ENCODE measurements at regions not wholly inside any gene's neighbourhood (a gene's known extent, or its start where the extent isn't known, plus 50 kb on each side); places are given as distances from the start of the nearest gene placed in this dataset.

GRCh38 chr9:36488389-36488756, 84.3 kb upstream of the MELK start:
- TF ChIP-seq REST (IDR thresholded peaks at IDR 0.05; ENCODE audit: insufficient read depth in 1 of 2, low read depth in 2 of 2, low read length in 2 of 2) (no peak), TAF1 (IDR thresholded peaks at IDR 0.05; ENCODE audit: borderline replicate concordance, insufficient read depth, low read length) (no peak)

Measured in PFSK-1 (cell line).